RWPE1 (cell line): ENCODE measurements at regions not wholly inside any gene's neighbourhood (a gene's known extent, or its start where the extent isn't known, plus 50 kb on each side); places are given as distances from the start of the nearest gene placed in this dataset.
A peak's percentile ranks its signal among the peaks of the same experiment; 100 is the strongest.

Source experiments
- CTCF ChIA-PET: fragments of 350-600 bp; sonication (Branson Sonifier 250); formaldehyde crosslinking; extraction: SDS; loops from one replicate; lab custom pipeline; 2021; lab: Yijun Ruan, JAX
- POLR2A ChIA-PET: fragments of 400-600 bp; formaldehyde crosslinking; extraction: SDS; loops from one replicate; lab custom pipeline; 2020; ENCODE audit warnings: antibody characterized with exemption; ENCODE audit not compliant: low non-redundant PET; lab: Yijun Ruan, JAX
- DNase-seq: peaks from one replicate; pipeline ENCODE4 v3.0.0; 2012; ENCODE audit warnings: low spot score
- H3K27ac ChIP-seq: fragments of 450-650 bp; 2 replicates; pipeline ENCODE4 v1.5.1; 2017
- TF ChIP-seq, protein P1 (sequence below): fragments of 450-650 bp; conservative IDR thresholded peaks from 2 replicates; pipeline ENCODE4 v1.5.1; 2017; ENCODE audit warnings: low read depth, mild to moderate bottlenecking

DNA sequence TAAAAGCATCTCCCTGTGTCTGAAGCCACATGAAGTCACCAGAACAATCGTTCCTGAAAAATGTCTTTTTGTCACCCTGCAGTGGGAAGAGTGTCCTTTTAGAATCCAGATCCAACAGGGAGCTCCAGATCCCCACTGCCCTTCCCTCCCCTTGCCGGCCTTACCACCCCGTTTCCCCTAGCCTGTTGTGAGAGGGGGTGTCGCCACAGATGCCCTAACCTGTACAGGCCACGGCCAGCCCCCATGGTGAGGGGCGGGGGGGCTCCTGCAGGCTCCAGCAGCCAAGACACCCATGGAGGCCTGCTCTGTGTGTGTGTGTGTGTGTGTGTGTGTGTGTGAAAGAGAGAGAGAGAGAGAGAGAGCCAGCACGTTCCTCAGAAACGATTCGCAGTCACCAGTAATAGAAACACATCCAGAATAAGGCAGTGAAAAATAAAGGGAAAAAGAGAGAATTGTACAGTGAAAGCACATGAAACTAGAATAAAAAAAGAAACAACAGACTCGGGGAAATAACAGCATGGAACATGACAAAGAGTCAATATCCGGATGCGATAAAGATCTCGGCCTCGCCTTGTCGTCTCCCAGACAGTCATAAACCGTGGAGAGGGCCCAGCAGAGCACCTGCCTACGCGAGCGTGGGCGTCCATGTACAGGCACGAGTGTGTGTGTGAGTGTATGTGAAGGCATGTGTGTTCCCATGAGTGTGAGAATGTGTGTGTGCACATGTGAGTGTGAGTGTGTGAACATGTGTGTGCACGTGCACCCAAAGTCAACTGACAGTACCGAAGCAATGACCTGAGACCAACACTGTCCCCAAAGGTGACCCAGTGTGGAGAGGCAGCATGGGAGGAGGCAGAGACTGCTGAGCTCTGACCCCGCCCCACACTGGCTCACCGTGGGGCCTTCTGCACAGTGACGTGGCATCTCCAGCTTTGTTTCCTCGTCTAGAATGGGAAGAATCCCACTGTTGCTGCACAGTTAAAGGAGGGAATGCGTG lies 303.8 kb downstream of the NPHP4 start:
- no peak for DNase-seq
- no peak overlapping the region for H3K27ac ChIP-seq

DNA sequence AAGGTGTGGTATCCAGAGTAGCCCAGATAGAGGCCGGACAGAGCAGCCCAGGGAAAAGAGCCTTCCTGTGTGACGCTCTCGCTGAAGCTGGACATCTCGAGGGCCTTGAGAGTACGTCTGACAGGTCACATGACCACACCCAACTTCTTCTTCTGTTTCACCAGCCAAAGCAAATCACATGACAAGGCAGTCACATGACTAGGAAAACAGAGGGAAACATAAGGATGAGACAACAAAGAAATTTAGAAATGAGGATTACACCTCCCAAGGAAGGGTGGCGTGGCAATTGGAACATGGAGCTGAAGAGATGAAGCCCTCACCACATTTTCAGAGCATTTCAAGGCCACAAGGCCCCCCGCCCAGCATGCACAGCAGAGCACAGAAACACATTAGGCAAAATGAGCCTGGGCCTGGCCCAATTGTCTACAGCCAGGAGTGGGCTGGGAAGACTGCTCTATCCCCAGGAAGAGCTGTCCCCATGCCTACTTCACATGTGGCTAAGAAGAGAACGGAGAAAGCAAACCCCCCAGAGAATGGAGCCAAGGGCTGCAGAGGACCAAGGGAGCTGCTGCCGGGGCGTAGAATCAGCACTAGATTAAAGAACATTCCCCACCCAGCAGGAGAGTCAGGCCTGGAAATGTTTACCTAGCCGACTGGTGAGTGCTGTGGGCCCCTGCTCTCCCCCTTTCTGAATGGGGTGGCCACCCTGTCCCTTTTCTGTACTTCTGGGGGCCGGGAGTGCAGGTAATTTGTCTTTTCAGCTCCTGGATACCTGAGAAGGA lies 305.1 kb downstream of the NPHP4 start:
- TF ChIP-seq, protein P1, sequence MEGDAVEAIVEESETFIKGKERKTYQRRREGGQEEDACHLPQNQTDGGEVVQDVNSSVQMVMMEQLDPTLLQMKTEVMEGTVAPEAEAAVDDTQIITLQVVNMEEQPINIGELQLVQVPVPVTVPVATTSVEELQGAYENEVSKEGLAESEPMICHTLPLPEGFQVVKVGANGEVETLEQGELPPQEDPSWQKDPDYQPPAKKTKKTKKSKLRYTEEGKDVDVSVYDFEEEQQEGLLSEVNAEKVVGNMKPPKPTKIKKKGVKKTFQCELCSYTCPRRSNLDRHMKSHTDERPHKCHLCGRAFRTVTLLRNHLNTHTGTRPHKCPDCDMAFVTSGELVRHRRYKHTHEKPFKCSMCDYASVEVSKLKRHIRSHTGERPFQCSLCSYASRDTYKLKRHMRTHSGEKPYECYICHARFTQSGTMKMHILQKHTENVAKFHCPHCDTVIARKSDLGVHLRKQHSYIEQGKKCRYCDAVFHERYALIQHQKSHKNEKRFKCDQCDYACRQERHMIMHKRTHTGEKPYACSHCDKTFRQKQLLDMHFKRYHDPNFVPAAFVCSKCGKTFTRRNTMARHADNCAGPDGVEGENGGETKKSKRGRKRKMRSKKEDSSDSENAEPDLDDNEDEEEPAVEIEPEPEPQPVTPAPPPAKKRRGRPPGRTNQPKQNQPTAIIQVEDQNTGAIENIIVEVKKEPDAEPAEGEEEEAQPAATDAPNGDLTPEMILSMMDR = no peak
- no peak for DNase-seq
- ChIA-PET POLR2A (no interaction called here), CTCF (no interaction called here)
- H3K27ac ChIP-seq = no peak overlapping the region

More for the DNA sequence above, 303.8 kb downstream of the NPHP4 start:
- POLR2A ChIA-PET = no interaction called here
- CTCF ChIA-PET = interaction anchor here (0.6 kb wide), 1 partner anchor 69 kb away, joined by 3 read pairs; no protein-coding TSS in a partner anchor
- TF ChIP-seq, protein P1 = no peak

DNA sequence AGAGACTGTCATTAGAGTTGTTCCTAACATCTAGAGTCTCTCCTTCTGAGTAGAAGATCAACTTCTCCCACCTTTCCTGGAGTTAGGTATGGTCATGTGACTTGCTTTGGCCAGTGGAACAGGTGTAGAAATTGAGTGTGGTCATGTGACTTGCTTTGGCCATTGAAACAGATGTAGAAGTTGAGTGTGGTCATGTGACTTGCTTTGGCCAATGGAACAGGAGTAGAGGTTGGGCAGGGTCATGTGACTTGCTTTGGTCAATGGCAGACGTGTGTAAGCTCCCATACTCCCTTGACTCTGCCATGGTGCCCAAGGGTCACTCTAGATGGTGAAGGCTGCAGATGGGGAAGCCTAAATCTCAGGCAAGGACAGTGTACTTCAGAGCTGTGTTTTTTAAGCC lies 306.0 kb downstream of the NPHP4 start:
- H3K27ac ChIP-seq = no peak overlapping the region
- ChIA-PET CTCF (interaction anchor here (0.6 to 1.0 kb wide), 2 partner anchors 59 to 172 kb away, joined by 4 read pairs; no protein-coding TSS in a partner anchor), POLR2A (no interaction called here)
- no peak for DNase-seq
- TF ChIP-seq, protein P1 = no peak

DNA sequence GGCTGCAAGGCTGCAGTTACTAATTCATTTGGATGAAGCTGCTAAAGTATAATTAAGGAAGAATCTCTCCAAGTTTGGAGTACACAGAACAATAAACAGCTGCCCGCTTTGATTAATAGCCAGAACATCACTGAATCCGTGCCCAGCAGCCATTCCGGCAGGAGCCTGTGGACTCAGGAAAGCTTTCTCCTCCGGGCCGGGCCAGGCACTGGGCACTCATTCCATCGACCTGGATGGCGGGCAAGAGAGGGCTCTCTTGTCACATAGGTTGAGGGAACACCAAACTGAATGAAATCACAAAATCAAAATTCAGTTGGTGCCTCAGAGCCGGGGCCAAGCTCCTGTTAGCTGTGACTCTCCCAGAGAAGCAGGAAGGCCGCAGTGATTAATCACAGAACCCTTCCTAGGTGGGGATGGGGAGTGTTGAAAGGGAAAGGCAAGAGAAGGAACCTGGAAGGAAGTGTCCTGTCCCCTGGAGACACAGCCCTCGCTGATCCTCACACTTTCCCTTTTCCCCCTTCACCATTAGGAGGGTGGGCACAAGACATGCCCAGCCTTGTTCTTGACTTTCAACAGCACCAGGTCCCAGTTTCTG lies 306.7 kb downstream of the NPHP4 start:
- CTCF ChIA-PET = interaction anchor here (0.6 to 1.0 kb wide), 3 partner anchors 60 to 1491 kb away, joined by 3 to 4 read pairs (median 4); no protein-coding TSS in a partner anchor
- peak overlapping the region; percentile 38; the same call in 1 of the 2 replicates for H3K27ac ChIP-seq
- POLR2A ChIA-PET = no interaction called here
- DNase-seq = peak; percentile 24
- TF ChIP-seq, protein P1 = no peak

DNA sequence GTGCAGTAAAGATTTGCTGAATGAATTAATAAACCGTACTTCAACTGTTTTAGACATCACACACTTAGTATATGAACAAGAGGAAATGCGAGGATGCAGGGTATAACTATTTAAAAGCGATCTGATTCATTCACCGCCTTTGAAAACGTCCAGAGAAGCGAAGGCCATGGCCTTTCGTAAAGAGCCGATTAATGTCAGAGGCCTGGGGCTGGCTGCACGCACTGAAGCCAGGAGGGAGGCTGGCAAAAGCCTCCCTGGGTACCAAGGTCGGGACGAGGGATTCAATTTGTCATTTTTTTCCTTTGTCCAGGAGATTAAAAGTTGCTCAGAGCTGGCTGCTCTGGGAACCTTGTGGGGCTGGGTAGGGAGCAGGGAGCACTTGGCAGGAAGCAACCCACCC lies 307.4 kb downstream of the NPHP4 start:
- TF ChIP-seq, protein P1 = no peak
- H3K27ac ChIP-seq = no peak overlapping the region
- POLR2A ChIA-PET = no interaction called here
- CTCF ChIA-PET = no interaction called here
- DNase-seq = no peak

DNA sequence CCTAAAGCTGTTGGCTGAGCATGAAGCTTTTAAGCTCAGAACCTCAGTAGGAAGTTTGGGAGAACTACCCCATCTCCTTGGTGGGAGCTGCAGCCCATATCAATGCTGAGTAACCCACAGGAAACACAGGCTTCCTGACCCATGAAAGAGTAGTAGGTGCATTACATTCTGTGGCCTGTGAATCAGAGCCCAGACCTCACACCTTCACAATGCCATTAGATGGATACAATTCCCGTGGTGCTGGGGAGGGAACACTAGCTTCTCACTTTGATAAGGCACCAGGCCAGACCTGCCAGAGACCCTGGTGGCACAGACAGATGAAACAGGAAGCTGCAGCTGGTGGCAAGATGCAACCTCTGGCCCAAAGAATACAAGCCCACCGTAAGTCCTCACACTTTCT lies 308.8 kb downstream of the NPHP4 start:
- TF ChIP-seq, protein P1 = no peak
- no peak overlapping the region for H3K27ac ChIP-seq
- ChIA-PET POLR2A (no interaction called here), CTCF (no interaction called here)
- DNase-seq = no peak
